ENCODE measurements at regions not wholly inside any gene's neighbourhood (a gene's known extent, or its start where the extent isn't known, plus 50 kb on each side); places are given as distances from the start of the nearest gene placed in this dataset.

DNA sequence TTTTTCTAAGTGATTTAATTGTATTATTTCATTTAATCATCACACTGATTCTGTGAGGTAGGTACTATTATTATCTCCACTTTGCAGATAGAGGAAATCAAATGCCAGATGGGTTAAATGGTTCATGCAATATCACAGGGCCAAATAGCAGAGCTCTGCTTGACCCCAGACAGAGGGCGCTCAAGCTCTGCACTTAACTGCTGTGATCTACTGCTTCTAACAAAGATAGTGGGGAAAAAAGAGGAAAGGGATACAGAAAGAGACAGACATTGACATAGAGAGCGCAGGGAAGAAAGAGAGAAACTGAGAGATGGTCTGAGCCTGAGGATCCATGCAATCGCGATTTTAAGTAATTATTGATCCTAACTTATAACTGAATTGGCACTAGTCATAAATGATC, 279.1 kb upstream of the THRB start:
- peak; percentile 29 for DNase-seq

DNA sequence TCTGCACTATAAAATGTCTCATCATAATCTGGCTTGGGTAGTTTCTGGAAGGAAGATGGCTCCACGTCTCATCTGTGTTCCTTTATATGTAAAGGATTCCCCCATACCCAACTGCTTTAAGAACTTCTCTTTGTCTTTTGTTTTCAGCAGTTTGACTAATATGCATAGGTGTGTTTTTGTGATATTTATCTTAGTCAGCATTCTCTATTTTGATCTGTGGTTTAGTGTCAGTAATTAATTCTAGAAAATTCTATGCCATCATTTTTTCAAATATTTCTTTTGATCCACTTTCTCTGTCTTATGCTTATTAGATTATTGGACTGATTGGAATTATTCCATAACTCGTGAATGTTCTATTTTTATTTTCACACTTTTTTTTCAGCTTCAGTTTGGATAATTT, 286.3 kb upstream of the THRB start:
- no peak for DNase-seq

DNA sequence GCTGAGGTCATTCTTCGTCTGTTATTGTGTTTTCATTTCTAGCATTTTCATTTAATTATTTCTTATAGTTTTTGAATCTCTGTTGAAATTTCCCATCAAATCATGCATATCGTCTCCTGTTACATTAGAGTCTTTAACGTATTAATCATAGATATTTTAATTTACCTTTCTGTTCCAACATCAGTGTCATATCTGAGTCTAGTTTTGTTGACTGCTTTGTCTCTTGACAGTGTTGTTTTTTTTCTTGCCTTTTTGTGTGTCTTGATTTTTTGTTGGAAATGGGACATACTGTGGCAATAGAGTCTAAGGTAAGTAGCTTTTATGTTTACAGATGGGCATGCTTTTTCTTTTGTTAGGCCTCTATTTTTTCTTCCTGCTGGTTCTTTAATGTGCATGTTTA, 286.8 kb upstream of the THRB start:
- DNase-seq, result no peak

DNA sequence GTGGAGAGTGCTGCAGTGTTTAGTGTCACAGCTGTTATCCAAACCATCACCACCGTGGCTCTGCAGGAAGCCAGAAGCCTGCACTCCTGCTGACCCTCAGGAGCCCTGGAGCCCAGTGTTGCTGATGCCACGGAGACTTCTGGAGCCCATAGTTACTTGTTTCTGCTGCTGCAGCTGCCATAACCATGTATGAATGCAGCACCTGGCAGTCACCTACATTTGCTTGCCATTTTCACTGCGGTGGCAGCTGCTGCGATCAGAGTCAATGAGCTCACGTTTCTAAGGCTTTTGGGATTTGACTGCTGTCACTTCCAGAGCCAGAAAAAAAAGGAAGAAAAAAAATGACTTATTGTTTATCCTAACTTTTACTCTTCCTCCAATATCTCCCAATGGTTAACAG, 299.2 kb upstream of the THRB start:
- no peak for DNase-seq

DNA sequence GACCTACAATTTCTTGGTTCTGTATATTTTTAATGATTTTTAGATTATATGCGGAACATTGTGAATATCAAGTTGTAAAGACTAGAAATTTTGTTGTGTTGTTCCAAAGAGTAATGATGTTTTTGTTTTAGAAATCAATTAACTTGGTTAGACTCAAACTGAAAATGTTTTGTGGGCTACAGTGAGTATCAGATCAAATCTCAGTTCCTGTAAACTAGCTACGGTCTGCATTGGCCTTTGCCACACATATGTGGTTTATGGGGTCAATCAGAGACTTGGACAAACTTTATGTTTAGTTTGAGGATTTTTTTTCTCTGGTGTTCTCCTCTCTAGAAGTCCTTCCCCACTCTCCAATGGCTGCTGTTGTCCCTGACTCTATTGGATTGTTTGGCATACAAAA, 308.0 kb upstream of the THRB start:
- no peak for DNase-seq

DNA sequence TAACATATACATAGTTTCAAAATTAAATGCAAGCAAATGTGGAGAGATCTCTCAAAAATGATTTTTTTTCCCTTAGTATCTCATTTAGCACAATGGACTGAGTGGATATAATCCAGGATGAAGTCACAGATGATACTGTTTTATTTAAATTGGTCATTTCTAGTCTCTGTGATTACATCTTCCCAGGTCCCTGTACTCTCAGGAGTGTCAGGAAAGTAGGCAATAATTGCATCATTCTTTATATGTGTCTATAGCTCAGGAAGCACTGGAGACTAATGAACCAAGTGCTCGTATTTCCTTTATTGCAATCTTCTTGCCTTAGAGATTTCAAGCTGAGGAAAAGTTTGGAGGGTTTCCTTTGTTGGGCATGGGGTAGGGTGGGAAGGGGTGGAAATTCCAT, 309.4 kb upstream of the THRB start:
- DNase-seq, result no peak

DNA sequence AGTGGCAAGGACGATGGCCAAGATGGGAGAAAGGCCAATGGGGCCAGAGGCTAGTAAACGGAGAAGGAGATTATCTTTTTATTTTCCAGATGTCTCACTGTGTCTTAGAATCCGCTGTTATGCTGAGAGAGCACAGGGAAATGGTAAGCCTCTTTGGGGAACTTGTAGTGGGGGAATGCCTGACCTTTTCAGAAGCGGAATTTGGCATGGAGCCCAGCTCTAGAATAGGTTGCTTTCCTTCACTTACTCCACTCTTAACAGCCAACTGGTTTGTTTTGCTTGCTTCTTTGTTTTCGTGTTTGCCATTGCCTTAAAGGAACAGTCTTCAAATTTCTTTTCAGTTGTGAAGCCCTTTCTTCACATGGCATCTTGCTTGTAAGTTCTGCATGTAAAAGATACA, 316.2 kb upstream of the THRB start:
- DNase-seq, result peak; percentile 12

DNA sequence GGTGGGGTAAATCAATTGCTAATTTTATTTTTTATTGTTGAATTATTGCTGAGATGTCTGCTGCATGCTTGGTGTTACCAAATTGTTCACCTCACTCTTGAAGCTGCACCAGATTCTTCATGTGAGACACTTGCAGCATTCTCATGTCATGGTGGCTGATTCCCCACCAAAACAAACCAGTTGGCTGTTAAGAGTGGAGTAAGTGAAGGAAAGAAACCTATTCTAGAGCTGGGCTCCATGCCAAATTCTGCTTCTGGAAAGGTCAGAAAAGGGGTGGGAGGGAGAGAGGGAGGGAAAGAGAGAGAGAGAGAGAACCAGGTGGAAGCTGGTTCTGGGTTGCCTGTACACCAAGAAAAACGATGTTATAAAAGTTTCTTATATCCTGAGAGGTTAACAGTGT, 317.5 kb upstream of the THRB start:
- no peak for DNase-seq

DNA sequence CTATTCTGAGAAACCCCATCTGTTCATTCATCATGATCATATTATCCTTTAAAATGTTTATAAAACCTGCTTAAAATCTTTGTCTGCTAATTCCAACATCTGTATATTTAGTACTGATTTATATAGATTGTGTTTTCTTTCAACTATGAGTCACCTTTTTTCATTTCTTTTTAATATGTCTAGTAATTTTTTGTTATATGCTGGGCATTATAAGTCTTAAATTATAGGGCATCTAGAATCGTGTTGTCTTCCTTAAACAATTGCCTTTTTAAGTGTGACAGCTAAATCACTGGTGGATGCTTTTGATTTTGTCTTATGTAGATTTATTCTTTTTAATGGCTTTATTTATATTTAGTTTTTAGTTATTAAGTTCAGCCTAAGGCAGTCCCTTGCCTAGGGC, 323.4 kb upstream of the THRB start:
- DNase-seq, result no peak

DNA sequence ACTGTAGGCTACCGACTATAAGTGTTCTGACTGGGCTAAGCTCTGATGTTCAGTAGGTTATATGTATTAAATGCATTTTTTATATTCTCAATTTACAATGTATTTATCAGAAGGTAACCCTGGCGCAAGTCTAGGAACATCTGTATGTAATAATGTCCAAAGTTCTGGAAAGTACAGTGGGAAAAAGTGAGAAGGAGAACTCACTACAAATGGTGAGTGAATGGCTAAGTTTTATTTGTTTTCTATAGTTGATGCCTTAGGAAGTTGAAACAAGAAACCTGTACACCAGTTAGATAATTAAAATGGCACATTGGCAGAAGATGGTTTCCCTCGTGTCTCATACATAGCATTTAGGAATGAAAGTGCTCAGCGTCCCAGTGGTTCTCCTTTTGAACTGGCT, 333.4 kb upstream of the THRB start:
- no peak for DNase-seq

DNA sequence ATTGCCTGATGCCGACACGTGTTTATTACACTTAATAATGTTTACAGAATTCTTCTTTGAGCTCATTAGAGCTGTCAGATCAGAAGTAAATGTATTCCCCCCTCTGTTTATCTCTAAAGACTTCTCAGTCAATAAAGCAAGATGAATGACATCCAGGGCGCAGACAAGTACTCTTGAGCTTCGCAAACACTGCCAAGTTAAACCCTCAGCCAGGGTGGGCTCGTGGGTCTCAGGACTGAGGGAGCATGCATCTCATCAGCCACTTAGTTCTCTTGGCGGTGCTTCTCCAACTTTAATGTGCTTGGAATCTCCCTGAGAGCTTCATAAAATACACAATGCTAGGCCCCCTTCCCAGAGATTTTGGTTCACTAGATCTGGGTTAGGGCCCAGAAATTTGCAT, 333.9 kb upstream of the THRB start:
- DNase-seq, result no peak

DNA sequence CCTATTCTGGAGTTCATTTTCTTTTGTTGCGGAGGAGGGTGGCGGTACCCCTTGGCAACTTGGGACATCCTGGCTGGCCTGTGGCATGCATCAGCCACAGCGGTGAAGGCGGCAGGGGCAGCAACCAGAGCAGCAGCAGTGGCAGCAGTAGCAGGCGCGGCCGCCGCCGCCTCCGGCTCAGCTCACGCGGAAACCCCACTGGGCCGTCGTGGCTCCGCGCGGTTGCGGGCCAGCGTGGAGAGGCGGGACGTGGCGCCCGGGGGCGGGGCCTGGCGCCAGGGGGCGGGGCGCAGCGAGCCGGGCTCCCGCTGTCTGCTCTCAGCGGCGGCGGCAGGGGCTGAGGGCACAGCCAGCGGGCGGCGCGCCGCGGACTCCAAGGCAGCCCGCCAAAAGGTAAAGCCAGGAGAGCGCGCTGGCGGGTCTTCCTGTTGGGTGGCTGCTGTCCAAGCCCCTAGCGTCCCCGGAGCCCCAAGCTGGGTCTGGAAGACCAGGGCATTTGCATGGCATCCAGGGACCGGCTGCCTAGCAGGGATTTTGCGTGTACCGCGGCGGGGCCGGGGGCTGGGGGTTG, 334.4 kb upstream of the THRB start:
- no peak for DNase-seq

DNA sequence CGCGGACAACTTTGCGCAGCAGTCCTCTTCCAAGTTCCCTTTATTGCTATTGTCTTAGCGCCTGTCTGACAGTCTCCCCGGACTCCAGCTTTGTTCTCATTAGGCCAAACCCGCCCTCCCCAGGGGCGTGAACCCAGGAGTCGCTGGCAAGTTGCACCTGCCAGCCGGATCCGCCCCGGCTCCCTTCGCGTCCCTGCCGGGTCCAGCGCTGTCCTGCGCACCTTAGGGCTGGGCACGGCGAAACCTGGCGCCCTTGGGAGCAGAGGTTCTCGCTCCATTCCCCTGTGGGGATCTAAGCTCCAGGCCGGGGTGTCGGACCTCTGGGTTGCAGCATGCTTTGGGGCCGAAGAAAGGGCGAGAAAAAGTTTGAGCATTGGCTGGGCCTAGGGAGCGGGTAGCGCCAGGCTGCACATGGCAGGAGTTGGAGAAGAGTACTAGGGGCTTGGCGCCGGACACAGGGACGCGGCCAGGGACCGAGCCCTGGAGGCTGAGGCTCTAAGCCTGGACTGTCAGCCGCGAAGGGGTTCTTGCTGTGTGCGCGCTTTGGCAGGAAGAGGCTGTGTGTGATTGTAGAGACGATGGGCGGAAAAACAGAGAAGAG, 335.1 kb upstream of the THRB start:
- DNase-seq, result no peak

DNA sequence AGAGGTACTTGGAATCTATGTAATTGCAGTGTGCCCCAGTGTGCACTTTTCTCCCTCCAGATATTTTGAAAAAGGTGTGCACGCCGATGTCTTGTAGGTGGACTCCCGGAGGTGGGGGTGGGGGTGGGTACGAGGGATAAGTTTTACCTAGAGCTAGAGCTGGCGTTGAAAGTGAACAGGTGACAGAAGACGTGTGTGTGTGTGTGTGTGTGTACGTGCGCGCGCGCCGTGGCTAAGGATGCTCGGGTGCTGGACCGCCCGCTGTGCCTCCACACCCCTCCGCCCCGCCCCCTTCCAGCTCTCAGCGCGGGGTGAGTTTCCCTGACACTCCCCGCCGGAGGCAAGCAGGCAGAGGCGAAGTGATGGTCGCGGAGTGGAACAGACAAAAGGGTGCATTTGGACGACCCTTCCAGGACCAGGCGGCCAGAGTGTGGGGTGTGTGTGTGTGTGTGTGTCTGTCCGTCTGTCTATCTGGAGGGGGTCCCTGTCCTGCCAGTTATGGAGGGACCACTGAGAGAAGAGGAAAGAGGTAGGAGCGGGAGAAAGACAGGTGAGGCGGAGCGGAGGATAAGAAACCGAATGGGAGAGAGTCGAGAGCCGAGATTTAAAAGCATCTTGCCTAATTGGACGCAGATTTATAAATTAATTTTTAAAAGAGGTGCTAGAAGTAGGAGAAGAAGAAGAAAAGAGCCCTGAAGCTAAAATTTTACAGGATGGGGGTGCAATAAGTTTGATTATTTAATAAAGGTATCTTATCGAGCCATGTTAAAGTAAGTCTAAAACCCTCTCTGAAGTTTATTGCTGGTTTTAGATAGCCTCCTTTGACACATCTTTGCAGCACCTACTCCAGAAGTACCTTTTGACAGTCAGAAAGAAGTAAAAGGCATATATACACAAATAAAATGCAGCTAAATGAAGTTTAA, 335.8 kb upstream of the THRB start:
- DNase-seq, result no peak

DNA sequence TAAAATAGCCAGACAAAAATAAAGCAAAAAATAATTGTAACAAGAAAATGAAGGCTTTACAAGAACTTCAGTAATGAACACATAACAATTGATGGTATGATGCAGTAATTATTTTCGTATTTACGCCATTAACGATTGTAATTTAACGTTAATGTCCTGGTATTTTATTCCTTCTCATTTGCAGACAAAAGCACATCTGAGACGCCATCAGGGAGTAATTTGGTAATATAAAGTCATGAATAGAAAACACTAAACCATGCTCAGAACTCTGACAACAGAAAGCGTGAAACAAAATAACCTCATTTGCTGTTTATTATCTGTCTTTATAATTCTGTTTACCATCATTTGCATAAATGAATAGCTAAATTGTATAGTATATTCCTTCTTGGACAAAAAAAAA, 336.6 kb upstream of the THRB start:
- no peak for DNase-seq

DNA sequence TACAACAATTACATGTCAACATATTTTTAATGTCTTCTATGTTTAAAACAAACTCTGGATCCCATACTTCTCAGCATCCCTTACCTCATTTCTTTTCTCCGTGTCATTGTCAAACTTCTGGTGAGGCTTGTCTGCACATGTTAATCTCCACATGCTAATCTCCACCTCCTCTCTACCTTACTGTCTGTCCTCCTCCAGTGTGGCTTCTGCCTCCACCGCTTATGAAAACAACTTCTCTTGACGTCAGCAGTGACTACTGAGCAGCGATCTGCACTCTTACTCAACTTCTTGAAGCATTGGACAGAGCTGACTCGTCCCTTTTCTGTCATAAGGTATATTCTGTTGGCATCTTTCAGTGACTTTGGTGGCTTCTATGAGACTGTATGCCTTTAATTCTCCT, 338.2 kb upstream of the THRB start:
- DNase-seq, result no peak

DNA sequence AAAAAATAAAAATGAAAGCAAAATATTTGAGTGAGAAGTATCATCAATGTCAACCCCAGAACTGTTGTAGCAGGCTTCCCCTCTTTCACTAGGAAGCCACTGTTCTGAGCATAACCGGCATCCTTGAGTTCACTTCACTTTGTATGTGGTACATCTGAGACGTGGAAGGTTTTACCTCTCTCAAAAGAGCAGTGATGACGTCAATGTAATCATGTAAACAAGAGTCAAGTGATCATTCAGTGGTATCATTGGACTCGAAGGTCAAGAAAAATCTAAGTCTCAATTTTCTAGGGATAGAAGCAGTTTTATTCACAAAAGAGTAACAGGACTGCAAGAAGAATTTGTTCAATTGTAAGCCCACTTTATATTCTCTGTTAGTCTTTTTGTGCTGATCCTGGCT, 339.8 kb upstream of the THRB start:
- no peak for DNase-seq

DNA sequence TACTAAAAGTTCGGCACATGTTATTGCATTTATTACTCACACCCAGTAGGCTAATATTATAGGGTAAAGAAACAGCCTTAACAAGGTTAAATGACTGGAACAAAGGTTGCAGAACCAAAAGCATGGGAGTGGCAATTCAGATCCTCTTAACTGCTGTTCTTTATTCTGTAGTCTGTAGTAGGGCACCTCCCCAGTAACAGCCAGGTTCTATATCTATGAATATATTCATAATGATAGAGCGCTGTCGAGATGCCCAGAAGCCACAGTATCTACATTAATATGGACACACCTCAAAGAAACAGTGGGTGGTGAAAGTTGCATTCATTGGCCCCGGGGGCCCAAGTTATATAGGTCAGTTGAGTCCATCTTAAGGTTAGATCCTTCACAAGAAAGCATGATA, 340.9 kb upstream of the THRB start:
- no peak for DNase-seq

DNA sequence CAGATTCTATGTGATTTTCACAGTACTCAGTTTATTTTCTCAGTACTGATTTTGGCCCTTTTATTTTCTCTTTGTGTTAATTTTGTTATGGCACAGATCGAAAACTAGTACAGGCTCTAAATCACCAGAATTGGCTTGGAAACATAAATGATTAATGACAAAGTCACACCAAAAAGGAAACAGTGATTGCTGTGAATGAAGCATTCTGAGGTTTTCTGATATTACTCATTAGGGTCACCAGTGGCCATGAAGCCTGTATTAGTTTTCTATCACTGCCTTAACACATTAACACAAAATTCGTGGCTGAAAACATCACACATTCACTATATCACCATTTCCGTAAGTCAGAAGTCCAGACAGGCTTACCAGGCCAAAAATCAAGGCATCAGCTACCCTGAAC, 343.0 kb upstream of the THRB start:
- DNase-seq, result no peak

DNA sequence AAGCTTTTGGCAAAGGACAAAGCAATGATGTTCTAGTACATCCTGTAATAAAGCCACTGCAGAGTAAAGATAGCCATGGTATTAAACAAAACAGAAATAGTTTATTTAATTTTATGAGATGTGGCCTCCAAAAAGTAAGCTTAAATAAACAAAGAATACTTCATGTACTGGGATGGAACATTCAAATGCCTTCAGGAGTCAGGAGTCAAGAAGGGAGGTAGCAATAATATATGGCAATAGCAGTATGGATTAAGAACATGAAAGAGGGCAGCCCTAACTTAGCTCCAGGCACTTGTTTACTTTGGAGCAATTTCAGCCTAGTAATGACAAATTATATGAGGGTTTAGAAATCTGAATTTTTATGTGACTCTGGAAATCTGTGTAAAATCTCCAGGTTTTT, 343.9 kb upstream of the THRB start:
- DNase-seq, result no peak

DNA sequence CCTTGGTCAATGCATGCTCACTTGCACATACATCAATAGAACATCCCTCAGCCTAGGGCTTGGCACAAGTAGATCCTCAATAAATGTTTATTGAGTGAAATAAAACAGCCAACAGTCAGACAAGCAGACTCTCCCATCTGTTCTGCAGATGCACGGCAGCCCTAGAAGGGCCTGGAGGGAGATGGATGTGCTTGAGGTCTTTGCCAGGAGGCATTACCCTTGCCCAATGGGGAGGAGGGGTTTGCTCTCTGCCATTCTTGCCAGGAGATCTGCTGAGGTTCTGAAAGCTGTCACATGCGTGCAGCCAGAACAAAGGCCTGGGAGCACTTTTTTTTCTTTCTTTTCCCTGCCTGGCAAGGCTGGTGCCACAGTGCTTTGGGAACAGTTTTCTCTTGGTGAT, 349.3 kb upstream of the THRB start:
- no peak for DNase-seq

DNA sequence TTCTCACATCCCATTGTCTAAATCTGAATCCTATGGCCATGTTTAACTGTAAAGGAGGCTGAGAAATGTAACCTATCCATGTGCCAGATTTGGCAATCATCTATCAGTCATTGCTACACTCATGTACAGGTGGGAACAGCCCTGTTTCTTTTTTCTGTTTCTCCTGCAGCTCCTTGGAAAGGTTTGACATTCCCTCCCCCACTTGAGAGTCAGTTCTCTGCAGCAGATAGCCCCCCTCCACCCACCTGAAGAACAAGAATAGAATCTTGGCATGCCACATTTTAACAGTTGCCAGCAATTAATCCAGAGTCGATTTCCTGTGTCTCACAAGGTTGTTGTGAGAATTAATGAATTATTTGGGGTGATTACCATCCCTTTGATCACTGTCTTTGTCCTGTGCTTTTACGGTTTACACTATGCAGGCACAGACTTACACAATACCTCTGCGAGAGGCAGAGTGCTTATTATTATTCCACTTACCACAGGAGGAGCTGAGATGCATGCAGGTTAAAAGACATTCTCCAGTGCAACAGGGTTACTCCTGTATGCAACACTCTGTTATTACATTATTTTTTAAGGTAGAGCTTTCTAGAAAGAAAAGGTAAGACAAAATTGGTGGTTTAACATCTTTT, 351.0 kb upstream of the THRB start:
- no peak for DNase-seq

DNA sequence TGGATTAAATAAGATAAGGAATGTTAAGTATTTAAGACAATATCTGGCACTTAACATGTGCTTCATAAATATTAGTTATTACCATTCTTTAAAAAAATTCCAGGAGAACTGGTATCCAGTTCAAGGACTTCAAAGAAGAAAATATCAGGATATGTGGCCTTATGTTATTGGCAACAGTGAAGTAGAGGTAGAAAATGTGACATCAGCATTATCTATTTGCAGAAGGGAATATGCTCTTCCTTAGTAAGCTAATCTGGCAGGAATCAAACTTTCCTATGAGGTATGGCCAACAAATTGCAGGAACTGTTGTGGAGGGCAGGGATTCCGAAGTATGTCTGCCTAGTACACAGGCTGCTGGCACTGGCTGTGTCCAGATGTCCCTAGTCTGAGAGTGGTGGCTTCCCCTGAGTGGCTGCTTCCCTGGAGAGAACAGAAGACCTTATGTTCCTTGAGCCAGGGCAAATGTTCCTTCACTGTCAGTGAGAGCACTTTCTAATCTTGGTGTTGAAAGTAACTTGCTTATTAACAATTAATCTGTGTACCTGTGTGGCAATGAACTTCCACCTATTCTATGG, 351.7 kb upstream of the THRB start:
- no peak for DNase-seq

DNA sequence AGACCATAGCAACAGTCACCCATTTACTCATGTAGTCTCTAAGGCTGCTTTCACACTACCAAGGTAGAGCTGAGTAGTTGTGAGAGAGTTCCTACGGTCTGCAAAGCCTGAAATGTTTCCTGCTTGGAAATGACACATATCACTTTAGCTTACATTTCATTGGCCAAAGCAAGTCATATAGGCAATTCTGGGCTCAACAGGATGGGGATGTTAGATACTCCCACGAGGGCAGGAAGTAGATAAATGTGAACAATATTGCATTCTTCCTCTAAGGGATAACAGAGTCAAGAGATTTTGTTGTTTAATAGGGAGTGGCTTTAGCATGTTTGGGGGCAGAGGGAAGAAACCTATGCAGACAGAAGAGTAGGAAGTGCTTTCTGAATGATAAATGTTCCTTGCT, 355.6 kb upstream of the THRB start:
- DNase-seq, result no peak

Measured in suppressor macrophage treated with lipopolysaccharide for 4 hours (primary cell).